HG03280 (cell line): ENCODE measurements at regions not wholly inside any gene's neighbourhood (a gene's known extent, or its start where the extent isn't known, plus 50 kb on each side); places are given as distances from the start of the nearest gene placed in this dataset.

Experiments used
- ATAC-seq: cut with Tn5 transposase; IDR thresholded peaks from one replicate; pipeline ENCODE4 v1.9.1; 2021; ENCODE audit warnings: mild to moderate bottlenecking, moderate library complexity; ENCODE audit not compliant: unreplicated experiment

DNA sequence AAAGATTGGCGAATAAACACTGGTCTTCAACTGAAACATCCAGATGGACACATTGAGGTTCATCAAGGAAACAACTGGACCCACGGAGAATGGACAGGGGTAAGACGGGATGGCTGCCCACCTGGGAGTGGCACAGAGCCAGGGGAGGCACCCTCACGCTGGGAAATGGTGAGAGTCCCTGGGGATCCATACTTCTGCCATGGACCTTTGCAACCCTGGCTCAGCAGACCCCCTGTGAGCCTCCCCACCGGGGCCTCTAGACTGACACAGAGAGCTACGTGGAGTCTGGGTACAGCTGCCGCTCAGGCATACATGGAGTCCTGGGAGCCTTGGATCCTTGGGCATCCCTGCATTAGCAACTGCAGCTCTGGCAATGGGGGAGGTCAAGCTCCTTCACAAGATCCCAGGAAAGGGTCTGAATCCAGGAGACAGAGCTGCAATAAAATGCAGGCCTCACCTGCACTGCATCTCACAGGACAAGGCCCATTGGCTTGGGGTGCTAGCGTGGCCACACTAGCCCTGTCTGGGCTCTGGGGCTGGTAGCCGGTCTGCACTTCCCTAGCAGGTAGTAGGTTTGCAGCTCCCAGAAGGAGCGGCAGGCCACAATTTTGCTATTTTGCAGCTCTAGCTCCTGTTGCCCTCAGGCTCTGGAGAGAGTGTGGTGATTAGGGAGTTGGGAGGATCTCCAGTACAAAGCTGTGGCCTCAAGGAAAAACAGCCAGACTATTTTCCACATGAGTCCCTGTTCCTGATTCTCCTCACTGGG, 496.4 kb upstream of the LRRC4C start:
- no peak for ATAC-seq

DNA sequence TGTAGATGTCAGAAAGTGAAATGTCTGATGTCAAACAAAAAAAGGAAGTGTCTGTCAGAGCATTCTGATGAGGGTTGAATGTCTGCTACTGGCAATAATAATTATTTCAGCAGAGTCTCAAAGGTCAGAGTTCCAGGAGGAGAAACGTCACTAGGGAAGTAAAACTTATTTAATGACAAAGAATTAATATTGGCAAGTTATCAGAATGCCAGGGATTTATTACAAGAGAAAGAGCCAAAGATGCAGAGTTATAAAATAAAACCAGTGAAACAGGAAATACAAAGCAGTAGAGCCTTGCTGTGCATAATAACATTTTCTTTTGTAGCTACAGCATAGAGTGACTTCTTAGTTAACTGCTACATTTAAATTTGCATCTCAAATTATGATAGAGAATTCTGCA, 504.0 kb upstream of the LRRC4C start:
- no peak for ATAC-seq

DNA sequence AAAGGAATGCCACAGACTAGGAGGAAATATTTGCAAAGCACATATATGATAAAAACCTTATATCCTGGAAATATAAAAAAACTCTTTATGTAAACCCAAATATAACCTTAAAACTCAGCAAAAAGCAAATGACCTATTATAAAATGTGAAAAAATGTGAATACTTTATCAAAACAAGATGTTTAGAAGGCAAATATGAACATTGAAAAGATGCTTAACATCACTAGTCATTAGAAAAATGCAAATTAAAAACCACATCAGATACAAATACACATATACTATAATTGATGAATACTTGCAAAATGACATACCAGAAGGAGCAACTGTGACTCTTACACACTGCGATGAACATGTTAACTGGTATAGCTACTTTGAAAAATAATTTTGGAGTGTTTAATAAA, 511.2 kb upstream of the LRRC4C start:
- no peak for ATAC-seq

DNA sequence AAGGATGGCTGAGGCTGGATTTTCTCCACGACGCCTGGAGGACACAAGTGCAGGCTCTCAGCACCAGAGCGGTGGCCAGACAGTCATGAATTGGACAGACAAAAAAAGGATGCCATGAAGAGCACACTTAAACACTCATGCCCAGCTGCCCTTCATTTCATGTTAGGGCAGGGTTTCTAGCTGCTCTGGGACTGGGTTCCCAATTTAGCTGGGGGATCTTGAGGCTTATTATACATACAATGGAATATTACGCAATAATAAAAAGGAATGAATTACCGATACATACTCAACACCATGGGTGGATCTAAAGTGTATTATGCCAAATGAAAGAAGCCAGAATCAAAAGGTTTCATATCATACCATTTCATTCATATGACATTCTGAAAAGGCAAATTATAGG, 512.1 kb upstream of the LRRC4C start:
- no peak for ATAC-seq

DNA sequence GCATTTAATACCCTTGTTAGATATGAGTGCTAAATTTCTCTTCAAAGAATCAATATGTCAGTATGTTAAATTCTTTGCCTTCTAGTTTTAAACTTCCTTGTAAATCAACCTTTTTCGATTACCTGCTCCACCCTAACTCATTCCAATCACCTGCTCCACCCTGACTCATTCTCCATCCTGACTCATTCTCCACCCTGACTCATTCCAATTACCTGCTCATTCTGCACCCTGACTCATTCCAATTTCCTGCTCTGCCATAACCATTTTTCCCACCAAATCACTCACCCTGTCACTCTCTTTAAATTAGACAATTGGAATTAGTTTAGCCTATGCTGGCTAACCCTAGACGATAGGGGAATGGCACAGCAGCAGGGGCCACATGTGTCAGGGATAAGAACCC, 519.5 kb upstream of the LRRC4C start:
- ATAC-seq, result no peak

DNA sequence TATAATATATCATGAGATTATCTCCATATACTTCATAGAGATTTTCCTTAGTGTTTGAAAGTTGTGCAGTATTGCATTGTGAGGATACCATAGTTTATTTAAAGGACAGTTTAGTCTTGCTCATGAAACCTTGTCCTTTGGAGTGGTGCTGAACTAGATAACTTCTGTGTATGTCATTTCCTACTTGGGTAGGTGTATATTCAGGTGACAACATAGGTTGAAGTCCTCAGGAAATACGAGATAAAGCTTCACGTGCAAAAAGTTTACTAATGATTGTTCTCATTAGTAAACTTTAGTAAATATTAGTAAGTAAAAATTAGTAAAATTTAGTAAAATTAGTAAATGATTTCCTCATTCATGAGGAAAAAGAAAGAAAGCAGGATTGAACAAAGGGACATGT, 521.3 kb upstream of the LRRC4C start:
- ATAC-seq, result no peak

DNA sequence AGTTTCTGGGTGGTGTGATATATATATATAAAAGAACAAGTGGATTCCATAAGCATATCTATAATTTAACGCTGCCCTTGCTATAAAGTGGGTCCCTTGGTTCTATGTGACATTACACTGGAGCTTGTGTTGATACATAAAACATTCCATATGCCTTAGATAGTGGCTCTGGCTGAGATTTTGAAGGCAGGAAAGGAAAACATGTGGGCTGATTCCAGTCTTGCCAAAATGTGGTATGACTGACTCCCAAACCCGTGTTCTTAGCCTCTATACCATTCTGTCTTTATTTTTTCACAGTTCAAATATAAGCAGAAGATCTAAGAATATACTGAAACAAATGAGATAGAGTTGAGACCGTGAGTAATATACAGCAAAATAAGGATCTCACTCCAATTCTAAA, 522.8 kb upstream of the LRRC4C start:
- no peak for ATAC-seq

DNA sequence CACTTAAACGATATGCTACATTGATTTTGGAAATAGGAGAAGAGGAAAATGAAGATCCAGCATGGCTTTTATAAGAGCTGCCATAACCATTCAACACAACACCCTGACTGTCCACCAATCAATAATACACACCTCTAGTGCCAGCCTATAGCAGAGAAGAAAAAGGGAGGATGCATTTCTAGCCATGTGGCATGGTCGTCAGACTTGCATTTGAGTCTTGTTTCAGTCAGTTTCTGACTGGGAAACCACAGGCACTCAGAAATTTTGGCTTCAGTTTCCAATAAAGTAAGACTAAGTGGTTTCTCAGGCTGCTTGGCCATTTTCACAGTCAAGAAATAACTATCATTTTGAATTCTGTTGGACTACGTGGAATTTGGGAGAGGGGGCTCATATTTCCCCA, 523.5 kb upstream of the LRRC4C start:
- ATAC-seq, result no peak

DNA sequence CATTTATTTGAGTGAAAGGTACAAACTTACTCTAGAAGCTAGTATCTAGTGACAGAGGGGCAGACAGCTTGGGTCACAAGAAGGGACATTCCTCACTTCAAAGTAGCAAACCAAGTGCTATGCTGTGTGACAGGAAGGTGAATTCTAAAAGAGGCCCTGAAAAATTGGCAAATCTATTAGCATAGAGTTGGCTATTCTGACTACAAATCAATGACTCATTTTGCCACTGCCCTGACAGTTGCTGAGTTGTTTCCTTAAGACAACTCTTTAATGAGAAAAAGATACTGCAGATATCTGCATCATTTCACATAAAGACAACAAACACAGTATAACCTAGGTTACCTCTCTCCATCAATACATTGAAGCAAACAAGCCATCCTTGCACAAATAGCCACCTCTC, 524.0 kb upstream of the LRRC4C start:
- ATAC-seq, result no peak

DNA sequence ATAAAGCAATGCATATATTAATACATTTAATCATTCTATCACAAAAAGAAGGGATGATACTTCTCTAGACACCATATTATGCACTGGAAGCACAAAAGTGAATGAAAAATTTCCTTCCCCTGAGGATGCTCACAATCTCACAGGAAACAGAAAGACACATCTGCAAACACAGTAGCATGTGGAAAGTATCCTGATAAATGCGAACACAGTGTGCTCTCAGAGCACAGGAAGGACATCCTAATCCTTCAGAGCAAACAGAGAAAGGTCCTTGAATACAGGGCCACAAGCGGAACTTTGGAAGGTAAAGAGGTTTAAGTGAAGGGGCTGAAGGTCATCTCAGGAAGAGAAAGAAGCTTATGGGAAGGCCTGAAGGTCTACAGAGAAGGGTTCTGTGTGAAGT, 524.6 kb upstream of the LRRC4C start:
- no peak for ATAC-seq

DNA sequence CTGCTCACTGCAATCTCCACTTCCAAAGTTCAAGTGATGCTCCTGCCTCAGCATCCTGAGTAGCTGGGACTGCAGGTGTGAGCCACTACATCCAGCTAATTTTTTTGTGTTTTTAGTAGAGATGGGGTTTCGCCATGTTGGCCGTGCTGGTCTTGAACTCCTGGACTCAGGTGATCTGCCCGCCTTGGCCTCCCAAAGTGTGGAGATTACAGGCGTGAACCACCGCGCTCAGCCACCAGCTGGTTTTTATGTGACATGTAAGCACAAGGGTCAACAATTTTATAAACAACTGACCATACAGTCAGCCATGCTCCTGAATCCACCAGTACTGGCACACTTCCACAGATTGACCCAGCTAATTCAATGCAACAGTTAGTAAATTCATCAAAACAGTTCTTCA, 526.3 kb upstream of the LRRC4C start:
- ATAC-seq, result no peak

DNA sequence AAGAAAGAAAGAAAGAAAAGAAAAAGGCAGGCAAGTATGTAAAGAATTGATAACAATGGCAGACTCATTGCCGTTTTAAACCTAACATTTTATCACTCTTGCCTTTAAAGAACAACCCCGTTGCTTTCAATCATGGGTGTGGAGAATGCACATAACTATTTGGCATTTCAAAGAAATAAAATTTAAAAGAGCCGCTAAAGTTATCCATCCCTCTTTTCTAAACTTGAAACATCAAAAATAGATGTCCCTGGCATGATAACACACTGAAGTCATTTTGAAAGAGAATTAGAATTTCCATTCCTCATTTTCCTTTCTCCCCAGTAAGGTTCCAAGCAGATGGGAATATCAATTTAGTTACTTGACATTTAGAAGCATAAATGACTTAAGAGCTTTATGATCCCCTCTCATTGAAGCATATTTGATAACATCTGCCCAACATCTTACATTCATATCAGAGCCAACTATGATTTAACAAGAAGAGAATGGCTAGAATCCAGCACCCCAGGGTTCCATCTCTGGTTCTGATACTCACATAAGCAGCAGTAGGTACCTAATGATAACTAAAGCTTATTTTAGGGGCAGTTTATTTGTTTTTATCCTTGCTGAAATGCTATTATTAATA, 529.6 kb upstream of the LRRC4C start:
- ATAC-seq, result no peak

DNA sequence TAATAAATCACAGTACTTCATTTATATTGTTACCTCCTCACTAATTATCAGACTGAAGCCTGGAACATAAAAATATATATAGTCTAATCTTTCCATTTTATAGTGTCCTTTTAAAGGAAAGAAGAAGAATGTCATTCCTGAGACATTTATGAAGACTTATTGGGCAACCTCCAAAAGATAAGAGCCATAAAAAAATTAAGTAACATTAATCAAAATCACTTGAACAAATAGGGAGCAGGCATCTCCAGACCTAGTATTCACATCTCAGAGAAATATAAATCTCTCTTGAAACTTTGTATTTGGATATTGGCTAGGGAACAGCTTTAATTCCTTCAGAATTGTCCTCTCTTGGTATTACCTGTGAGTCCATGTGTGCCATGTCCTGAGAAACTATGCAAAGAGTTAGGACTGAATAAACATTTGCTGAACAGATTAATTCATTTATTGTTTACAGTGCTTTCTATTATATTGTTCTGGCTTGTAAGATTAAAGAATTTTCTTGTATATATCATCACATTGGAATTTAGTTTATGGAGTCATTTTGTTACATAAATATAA, 530.5 kb upstream of the LRRC4C start:
- no peak for ATAC-seq

DNA sequence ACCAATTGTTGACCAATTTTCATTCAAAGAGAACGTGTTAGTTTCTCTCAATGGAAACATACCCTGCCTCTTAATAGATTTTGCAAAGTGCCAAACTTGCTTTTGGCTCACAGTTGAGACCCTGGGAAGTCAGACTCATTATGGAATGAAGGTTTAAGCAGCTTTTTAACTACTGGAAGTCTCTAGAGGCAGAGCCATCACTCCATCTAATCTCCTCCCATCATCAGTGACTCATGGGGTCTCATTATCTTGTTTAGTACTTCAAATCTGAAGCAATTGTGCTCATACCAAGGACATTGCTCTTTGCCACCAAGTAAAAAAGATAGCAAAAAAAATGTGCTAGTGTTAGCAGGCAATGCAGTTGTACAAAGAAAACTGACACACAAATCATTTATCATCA, 537.1 kb upstream of the LRRC4C start:
- ATAC-seq, result no peak

DNA sequence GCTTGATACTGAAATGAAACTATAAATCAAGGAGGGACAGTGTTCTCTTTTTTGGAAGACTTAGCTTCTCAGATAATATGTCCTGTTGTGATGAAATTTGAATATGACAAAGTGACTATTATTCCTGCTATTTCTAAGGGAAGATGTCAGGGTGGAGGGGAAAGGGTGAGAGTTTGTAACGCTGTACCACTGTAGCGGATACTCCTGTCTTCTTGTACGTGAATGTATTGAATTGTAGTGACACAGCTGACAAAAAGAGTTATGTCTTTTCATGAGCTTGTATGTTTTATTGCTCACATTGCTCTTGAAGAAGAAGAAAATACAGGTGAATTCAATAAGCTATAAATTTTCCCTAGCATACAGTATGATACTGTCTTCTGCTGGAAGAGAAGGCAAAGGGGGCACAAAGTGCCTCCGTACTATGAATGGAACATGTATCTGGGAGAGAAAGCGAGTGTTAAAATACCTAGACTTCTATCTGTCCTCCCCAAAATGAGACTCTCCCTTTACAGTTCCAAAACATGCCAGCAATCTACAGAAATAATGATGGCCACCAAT, 538.5 kb upstream of the LRRC4C start:
- ATAC-seq, result no peak

DNA sequence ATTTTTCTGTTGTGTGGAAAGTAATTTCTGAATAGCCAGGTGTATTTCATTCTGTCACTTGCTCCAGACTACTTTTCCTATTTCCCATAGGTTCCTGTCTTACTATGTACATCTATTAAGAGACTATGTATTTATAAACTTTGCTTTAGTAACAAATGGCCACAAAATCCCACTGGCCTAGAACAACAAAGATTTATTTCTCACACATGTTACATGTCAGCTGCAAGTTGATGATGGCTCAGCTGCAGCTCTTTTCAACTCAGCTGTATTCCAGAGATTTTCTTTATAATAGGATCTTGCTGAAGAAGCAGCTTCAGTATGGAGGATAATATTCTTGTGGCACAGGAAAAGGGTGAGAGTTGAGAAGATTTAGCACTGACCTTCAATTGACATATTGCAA, 539.6 kb upstream of the LRRC4C start:
- no peak for ATAC-seq

DNA sequence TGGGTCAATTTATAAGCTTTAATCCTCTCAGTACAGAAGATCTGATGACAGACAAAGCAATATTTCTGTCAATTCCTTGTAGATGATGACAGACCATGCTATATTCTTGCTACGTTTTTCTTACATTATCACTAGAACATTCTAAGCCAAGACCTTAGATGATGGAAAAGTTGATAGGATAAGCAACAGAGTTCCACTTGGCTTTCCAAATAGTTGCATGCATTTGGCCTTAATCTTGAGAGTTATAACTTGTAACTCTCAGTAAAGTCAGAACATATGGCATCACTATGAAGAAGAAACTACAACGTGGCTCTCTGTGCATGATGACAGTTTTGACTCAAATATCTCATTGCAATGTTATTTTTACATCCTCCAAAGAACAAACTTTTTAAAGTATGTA, 544.3 kb upstream of the LRRC4C start:
- ATAC-seq, result no peak

DNA sequence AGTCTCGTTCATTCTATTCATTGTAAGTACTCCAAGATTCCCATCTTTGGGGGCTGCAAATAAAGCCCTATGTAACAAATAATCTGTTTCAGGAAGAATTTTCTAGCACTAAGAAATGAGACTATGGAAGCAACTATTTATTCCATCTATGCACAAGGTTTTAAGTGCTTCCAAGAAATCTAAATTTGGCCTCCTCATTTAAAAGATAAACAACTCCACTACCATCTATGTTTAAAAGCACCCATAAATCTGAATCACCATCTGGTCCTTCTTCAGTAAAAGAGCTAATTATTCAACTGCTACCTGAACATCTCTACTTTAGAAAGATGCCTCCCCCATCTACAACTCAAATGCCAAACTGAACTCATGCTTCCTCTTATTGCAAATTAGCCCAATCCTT, 547.3 kb upstream of the LRRC4C start:
- ATAC-seq, result no peak

DNA sequence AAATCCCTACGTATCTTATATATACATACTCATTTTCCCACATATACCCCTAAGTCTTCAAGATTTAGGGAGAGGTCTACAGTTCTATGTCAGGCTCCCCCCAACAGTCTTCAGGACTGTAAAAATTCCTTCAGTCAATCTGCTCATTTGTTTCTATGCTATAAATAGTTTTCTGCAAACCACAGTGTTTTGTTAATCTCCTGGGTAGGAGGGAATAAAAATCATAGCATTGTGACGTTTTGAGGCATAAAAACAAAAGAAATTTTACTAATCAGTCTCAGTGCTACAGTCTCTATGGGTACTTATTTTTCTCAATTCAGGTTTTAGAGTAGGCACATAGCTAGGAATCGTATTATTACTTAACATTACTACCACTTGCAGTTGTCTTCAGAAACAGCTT, 552.8 kb upstream of the LRRC4C start:
- no peak for ATAC-seq

DNA sequence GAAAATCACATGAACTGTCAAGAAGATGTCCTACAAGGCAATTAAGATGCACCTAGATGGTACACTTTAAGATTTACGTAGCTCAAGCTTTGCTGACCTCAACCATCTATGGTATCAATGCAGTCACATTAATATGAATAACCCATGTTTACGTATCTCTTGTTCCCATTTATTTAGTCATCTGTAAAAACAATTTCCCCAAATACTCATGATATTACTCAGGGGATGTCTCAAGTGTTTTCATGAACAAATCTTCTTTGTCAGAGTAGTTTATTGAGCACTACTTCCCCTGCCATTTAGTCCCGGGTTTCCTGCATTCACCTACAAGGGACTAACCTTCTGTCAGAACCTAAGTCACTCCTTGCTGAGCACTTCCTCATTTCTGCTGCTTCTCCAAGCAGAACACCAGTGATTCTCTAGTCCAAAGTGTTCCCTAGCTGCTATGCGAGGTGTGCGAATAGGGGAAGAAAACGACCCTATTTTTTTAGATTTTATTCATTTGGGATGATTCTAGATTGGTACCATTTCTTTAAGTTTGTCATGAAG, 554.3 kb upstream of the LRRC4C start:
- ATAC-seq, result no peak

DNA sequence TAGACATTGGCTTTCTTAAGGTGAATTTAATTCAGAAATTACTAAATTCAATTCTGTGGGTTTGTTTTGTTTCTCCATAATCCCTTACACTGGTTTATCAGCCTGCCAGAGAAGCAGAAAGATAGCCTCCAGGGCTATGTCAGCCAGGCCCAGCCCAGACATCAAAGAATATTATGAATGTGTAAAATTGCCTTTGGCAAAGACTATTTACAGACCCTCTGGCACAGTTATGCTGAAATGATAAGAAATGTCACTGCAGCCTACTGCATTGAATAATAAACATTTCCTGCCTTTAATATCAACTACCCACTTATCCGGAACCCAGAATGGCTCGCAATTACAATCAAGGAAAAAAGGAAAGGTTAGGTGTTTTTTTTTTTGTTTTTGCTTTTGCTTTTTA, 562.5 kb upstream of the LRRC4C start:
- no peak for ATAC-seq

DNA sequence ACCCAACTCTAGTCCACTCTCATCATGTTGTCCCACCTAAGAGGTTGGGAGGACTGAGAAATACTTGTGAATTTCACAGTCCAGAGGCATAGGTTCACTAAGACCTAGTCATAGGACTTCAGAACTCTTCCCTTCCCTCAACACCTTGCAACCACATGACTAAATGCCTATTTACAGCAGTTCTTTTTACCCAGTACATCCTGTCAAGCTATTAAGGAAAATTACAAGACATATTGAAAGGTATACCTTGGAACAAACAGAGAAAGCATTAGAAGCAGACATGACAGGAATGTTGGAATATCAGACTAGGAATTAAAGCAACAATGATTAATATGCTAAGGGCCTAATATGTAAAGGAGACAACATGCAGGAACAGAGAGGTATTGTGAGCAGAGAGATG, 563.8 kb upstream of the LRRC4C start:
- no peak for ATAC-seq
